T1000 (cell line): ENCODE measurements at regions not wholly inside any gene's neighbourhood (a gene's known extent, or its start where the extent isn't known, plus 50 kb on each side); places are given as distances from the start of the nearest gene placed in this dataset.

Experiments
- DNase-seq: peaks from one replicate; lab custom pipeline; 2025; ENCODE audit warnings: mixed read lengths; lab: John Stamatoyannopoulos, UW

GRCh38 chr6:168883410-168884049, 370.1 kb downstream of the THBS2 start:
- no peak for DNase-seq

GRCh38 chr6:168880271-168880670, 373.4 kb downstream of the THBS2 start:
- no peak for DNase-seq

- no peak for DNase-seq
These were observed 375.8 kb downstream of the THBS2 start for GRCh38 chr6:168877821-168878282.

GRCh38 chr6:168876956-168877355, 376.7 kb downstream of the THBS2 start:
- DNase-seq = no peak

GRCh38 chr6:168875811-168876576, 377.7 kb downstream of the THBS2 start:
- no peak for DNase-seq

GRCh38 chr6:168874637-168875036, 379.0 kb downstream of the THBS2 start:
- no peak for DNase-seq

GRCh38 chr6:168873278-168874190, 380.1 kb downstream of the THBS2 start:
- no peak for DNase-seq

GRCh38 chr6:168871642-168872315, 381.9 kb downstream of the THBS2 start:
- no peak for DNase-seq

- DNase-seq = no peak
These were observed 382.7 kb downstream of the THBS2 start for GRCh38 chr6:168870982-168871381.

GRCh38 chr6:168867247-168868102, 386.2 kb downstream of the THBS2 start:
- DNase-seq = no peak

GRCh38 chr6:168866534-168866933, 387.1 kb downstream of the THBS2 start:
- no peak for DNase-seq

- DNase-seq = no peak
These were observed 388.1 kb downstream of the THBS2 start for GRCh38 chr6:168865522-168865921.

- no peak for DNase-seq
These were observed 388.8 kb downstream of the THBS2 start for GRCh38 chr6:168864541-168865460.

- no peak for DNase-seq
These were observed 390.2 kb downstream of the THBS2 start for GRCh38 chr6:168863467-168863866.

- no peak for DNase-seq
These were observed 391.2 kb downstream of the THBS2 start for GRCh38 chr6:168862346-168862980.

GRCh38 chr6:168860987-168861386, 392.7 kb downstream of the THBS2 start:
- DNase-seq = no peak

GRCh38 chr6:168860341-168860740, 393.3 kb downstream of the THBS2 start:
- DNase-seq = no peak

- DNase-seq = no peak
These were observed 394.7 kb downstream of the THBS2 start for GRCh38 chr6:168858926-168859325.

GRCh38 chr6:168856914-168857313, 396.7 kb downstream of the THBS2 start:
- DNase-seq = no peak
